LNCAP (cell line): ENCODE measurements at regions not wholly inside any gene's neighbourhood (a gene's known extent, or its start where the extent isn't known, plus 50 kb on each side); places are given as distances from the start of the nearest gene placed in this dataset.

Source experiments
- TF ChIP-seq, protein P1 (sequence below): fragments of 450-650 bp; IDR thresholded peaks from 2 replicates; pipeline ENCODE4 v1.5.1; 2017; ENCODE audit warnings: mild to moderate bottlenecking

DNA sequence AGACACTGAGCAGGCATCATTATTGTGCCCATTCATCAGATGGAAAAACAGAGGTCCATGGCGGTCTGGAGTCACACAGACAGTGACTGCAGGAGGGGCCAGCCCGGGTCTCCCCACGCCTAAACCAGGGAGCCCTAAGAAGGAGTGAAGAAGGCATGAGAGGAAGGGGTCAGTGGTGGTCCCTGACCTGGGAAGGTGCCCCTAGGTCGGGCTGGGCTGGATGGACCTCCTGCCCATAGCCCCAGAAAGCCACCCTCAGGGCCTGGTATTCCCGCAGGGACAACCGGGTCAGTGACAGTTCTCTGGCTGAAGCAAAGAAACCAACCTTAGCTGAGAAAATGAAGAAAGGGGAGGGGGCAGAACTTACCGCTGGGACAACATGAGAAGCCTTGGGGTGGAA is 163.4 kb upstream of the C1orf174 start:
- TF ChIP-seq, protein P1, sequence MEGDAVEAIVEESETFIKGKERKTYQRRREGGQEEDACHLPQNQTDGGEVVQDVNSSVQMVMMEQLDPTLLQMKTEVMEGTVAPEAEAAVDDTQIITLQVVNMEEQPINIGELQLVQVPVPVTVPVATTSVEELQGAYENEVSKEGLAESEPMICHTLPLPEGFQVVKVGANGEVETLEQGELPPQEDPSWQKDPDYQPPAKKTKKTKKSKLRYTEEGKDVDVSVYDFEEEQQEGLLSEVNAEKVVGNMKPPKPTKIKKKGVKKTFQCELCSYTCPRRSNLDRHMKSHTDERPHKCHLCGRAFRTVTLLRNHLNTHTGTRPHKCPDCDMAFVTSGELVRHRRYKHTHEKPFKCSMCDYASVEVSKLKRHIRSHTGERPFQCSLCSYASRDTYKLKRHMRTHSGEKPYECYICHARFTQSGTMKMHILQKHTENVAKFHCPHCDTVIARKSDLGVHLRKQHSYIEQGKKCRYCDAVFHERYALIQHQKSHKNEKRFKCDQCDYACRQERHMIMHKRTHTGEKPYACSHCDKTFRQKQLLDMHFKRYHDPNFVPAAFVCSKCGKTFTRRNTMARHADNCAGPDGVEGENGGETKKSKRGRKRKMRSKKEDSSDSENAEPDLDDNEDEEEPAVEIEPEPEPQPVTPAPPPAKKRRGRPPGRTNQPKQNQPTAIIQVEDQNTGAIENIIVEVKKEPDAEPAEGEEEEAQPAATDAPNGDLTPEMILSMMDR, result no peak

DNA sequence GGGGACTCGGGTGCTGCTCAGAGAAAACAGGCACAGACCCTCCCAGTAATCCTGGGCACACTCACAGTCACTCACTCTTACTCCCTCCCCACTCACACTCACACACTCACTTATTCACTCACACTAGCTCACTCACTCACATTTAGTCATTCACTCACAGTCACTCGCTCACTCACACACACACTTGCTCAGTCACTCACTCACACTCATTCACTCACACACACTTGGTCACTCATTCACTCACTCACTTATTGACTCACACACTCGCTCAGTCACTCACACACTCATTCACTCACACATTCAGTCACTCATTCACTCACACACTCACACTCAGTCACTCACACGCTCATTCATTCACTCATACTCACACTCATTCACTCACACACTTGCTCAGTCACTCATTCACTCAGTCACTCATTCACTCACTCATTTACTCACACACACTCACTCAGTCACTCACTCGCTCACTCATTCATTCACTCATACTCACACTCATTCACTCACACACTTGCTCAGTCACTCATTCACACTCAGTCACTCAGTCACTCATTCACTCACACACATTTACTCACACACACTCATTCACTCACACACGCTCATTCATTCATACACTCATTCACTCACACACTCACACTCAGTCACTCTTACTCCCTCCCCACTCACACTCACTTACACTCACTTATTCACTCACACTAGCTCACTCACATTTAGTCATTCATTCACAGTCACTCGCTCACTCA is 164.2 kb upstream of the C1orf174 start:
- TF ChIP-seq, protein P1, result no peak

DNA sequence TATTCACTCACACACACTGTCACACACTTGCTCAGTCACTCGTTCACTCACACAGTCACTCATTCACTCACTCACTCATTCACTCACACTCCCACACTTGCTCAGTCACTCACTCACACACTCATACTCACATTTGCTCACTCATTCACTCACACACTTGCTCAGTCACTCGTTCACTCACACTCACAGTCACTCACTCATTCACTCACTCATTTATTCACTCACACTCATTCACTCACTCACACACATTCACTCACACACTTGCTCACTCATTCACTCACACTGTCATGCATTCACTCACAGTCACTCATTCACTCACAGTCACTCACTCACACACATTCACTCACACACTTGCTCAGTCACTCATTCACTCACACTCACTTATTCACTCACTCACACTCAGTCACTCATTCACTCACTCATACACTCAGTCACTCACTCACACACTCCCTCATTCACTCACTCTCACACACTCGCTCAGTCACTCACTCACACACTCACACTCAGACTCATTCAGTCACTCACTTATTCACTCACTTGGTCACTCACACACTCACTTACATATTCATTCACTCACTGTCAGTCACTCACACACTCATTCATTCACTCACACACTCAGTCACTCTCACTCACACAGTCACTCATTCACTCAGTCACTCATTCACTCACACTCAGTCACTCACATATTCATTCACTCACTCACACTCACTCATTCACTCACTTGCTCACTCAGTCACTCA is 167.0 kb upstream of the C1orf174 start:
- TF ChIP-seq, protein P1, result no peak

DNA sequence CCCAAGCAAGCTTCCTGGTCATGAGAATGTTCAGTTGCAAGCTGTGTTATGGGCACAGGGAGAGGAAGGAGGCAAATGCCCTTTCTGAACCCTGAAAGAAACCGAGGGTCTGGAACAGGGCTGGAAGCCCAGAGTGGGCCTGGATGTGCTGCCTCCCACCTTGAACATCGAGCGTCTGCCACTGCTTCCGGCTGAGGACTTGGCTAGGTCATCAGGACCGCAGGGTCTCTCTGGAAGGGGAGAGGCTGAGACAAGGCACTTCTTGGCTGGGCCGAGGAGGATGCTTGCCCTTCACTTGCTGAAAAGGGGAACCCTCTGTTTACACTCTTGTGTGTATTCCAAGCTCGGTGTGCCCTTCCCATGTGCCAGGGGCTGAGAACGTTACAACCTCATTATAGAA is 168.0 kb upstream of the C1orf174 start:
- TF ChIP-seq, protein P1, result no peak

DNA sequence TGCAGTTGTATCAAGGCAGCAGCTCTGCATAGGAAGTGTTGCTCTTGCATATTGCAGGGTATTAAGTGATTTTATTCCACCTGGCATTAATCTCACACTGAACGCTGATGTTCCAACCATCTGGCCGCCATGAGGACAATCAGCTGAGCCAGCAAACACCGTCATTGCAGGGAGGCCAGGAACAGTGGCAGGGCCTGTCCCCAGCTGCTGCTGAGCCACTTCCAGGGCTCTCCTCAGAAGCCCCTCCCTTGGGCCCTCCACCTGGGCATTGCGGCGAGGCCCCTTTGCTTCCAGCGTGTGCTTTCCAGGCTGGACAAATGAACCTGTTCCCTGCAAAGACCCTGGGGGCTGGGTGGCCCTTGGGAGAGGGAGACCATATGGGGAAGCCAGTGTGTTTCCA is 171.6 kb upstream of the C1orf174 start:
- TF ChIP-seq, protein P1, result no peak

DNA sequence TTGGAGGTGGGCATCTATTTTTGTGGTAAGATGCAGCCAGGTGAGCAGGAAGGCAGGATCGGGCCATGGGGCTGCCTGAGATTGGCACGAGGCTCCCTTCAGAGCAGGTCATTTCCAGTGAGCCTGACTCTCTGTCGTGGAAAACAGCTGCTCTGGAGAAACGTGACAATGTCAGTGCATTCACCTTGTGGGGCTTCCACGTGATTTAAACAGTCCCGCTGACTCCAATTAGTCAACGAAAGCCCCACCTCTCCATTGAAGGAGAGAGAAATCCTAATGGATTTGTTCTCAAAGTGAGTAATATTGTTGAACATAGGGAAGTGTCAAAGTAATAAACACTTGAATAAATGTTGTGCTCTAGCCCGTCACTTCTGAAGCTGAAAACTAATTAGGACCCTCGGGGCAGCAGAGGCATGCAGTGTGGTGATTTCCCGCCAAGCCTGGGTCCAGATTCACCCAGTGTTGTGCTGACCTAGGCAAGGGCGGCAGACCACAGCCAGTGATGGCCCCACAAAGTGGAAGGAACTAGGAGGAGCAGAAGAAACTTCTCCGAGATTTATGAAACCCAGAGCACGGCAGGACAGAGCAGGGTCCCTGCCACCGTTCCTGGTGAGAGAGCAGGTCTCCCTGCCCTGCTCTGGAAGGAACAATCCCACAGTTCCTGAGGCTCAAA is 172.5 kb upstream of the C1orf174 start:
- TF ChIP-seq, protein P1, result no peak

DNA sequence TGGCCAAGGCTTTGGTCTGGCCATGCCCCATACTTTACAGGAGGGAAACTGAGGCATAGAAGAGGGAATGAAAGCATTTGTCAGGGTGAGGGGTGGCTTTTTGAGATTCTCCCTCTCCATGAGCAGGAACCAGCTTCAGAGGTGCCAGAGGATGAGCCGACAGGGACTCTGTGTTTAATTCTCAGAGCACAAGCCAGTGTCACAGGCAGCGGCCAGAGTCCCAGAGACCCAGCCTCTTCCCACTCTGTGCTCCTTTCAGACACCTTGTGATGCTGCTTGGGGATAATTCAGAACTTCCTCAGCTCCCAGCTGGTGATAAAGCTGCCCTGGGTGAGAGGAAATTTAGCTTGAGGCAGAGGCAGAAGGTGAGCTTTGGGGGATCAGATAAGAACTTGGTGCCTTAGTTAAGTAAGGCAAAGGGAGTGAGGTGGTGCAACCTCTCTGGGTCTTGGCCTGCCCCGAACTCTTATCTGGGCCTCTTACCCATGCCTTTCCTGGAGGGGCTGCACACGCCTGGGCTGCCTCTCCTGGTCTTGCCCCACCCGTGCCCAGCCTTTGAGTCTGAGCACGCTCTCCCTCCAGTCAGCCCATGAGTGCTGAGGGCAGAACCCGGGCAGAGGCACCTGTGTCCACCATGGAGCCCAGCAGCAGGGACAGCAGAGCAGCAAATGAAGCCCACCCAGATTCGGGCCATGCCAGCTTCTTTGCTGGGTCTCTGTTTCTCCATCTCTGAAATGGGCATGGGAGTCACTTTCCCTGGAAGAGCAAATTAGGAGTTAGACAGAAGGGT is 175.6 kb upstream of the C1orf174 start:
- TF ChIP-seq, protein P1, result no peak
